Lower lobe of right lung (tissue), 2 donors: ENCODE measurements at regions not wholly inside any gene's neighbourhood (a gene's known extent, or its start where the extent isn't known, plus 50 kb on each side); places are given as distances from the start of the nearest gene placed in this dataset.

Experiments
- ATAC-seq, 2 donors: fragments of 200-7000 bp; cut with Tn5 transposase; one replicate each; pipeline ENCODE4 v1.9.1; 2020 to 2022; ENCODE audit warnings: mild to moderate bottlenecking in 2 of 2, moderate library complexity in 2 of 2
- DNase-seq: peaks from one replicate; pipeline ENCODE4 v3.0.0-alpha.2; 2020
- H3K27ac ChIP-seq: fragments of 200-600 bp; one replicate; pipeline ENCODE4 v1.8.0; 2022
- H3K27me3 ChIP-seq: fragments of 200-600 bp; one replicate; pipeline ENCODE4 v1.8.0; 2022; ENCODE audit warnings: low read depth
- H3K36me3 ChIP-seq: fragments of 200-600 bp; one replicate; pipeline ENCODE4 v1.8.0; 2022; ENCODE audit warnings: mild to moderate bottlenecking
- H3K4me1 ChIP-seq: fragments of 200-600 bp; one replicate; pipeline ENCODE4 v1.8.0; 2022
- H3K4me3 ChIP-seq: fragments of 200-600 bp; one replicate; pipeline ENCODE4 v1.8.0; 2022; ENCODE audit warnings: mild to moderate bottlenecking
- H3K9me3 ChIP-seq: fragments of 200-600 bp; one replicate; pipeline ENCODE4 v1.8.0; 2022
- intact Hi-C: fragments of 100-400 bp; cut with DNase I; formaldehyde crosslinking; loops from one replicate; pipeline ENCODE4 v1.11.0; 2022
- TF ChIP-seq, protein P1 (sequence below): fragments of 200-600 bp; IDR thresholded peaks from one replicate; pipeline ENCODE4 v1.8.0; 2022; ENCODE audit warnings: antibody characterized with exemption, mild to moderate bottlenecking
- donor health status: DM: no; HTN: yes; CAD: no; lungs with severe emphysema.

DNA sequence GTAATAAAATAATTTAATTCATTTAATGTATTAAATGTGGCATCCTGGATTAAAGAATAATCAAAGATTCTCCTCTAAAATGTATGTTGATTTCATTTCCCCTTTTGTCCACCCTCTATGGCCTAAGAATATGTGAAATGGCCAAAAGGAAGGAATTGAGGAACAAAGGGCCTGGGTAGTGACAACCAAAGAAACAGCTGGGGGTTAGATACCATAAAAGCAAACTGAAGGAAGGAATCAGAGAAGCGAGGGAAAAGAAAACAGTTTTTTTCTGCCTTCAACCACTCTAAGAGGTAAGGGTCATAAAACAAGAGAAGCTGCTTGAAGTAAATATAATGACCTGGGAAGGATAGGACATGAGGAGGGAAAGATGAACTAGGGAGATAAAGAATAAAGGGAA is 139.3 kb downstream of the FAM76B start:
- ATAC-seq (no peak), DNase-seq (no peak)
- Histone ChIP-seq H3K36me3 (no peaks in the 10 kb centered on the region), H3K27me3 (no peaks in the 10 kb centered on the region), H3K4me3 (no peak overlapping the region), H3K27ac (no peak overlapping the region), H3K9me3 (no peaks in the 10 kb centered on the region), H3K4me1 (peaks cover 9% of the 10 kb centered on the region)
- intact Hi-C loops: no loop called here
- TF ChIP-seq, protein P1, sequence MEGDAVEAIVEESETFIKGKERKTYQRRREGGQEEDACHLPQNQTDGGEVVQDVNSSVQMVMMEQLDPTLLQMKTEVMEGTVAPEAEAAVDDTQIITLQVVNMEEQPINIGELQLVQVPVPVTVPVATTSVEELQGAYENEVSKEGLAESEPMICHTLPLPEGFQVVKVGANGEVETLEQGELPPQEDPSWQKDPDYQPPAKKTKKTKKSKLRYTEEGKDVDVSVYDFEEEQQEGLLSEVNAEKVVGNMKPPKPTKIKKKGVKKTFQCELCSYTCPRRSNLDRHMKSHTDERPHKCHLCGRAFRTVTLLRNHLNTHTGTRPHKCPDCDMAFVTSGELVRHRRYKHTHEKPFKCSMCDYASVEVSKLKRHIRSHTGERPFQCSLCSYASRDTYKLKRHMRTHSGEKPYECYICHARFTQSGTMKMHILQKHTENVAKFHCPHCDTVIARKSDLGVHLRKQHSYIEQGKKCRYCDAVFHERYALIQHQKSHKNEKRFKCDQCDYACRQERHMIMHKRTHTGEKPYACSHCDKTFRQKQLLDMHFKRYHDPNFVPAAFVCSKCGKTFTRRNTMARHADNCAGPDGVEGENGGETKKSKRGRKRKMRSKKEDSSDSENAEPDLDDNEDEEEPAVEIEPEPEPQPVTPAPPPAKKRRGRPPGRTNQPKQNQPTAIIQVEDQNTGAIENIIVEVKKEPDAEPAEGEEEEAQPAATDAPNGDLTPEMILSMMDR: no peak

DNA sequence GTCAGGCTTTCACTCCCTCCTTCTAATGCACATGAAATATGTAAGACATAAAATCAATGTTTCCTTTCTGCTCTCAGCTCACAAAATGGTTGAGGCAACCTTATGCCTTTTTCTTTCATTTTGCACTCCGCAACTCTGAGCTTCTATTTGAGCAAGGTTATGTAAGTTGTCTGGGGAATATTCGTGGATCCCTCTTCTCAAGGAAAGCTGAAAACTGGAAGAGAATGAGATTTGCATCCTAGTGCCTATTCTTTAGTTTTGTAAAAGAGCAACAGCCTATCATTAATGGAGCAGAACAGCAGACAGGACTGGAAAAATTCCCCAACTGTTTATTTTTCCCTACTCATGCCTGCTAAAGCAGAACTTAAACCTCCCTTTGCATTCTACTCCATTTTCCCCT is 141.7 kb downstream of the FAM76B start:
- ATAC-seq (no peak), DNase-seq (no peak)
- H3K27me3 ChIP-seq: no peaks in the 10 kb centered on the region
- TF ChIP-seq, protein P1: no peak
- H3K9me3 ChIP-seq: no peaks in the 10 kb centered on the region
- H3K36me3 ChIP-seq: no peaks in the 10 kb centered on the region
- peak overlapping the region; percentile 59 for H3K27ac ChIP-seq
- H3K4me1 ChIP-seq: peaks cover 9% of the 10 kb centered on the region
- no peak overlapping the region for H3K4me3 ChIP-seq
- intact Hi-C loops: no loop called here

DNA sequence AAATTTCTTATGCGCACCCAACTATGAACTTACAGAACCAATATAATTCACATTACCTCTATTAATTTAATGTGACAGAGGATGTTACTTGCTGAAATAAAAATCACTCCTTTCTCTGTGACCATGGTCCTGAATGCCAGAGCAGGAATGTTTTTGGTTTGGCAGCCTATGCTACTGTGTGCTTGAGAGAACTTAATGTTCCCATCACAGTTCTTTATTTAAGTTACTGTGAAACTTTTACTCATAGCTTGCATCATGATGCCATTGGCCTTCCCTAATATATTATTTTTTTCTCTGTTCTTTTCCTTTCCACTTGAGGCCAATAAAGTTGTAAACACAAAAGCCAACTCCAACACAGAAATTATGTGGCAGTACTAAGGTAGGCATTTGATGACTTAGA is 142.2 kb downstream of the FAM76B start:
- H3K27me3 ChIP-seq: no peaks in the 10 kb centered on the region
- no peak overlapping the region for H3K4me3 ChIP-seq
- H3K36me3 ChIP-seq: no peaks in the 10 kb centered on the region
- DNase-seq (no peak), ATAC-seq (peak; percentile 32 to 65)
- intact Hi-C loops: no loop called here
- no peak overlapping the region for H3K27ac ChIP-seq
- H3K9me3 ChIP-seq: no peaks in the 10 kb centered on the region
- TF ChIP-seq, protein P1: no peak
- H3K4me1 ChIP-seq: peaks cover 9% of the 10 kb centered on the region

DNA sequence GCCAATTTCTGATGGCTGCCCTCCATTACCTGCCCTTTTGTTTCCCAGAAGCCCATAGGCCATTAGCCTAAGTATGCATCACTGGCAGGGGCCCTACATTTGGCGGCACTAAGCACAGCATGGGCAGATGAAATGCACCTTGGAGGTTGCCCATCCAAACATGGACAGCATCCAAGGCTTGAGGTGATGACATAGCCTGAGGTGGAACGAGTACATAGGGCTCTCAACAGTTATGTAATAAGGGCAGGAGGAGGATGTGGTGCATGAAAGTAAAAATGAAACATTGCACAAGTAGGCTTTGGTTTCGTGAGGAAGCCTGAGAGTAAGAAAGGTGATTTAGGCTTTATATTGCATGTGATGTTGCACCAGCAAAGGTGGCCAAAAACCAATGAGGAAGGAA is 148.1 kb downstream of the FAM76B start:
- H3K4me3 ChIP-seq: no peak overlapping the region
- ATAC-seq (peak; percentile 93 to 94), DNase-seq (peak; percentile 55)
- no peaks in the 10 kb centered on the region for H3K4me1 ChIP-seq
- H3K27me3 ChIP-seq: no peaks in the 10 kb centered on the region
- H3K27ac ChIP-seq: no peak overlapping the region
- H3K36me3 ChIP-seq: no peaks in the 10 kb centered on the region
- no peaks in the 10 kb centered on the region for H3K9me3 ChIP-seq
- TF ChIP-seq, protein P1: no peak
- intact Hi-C loops: no loop called here

DNA sequence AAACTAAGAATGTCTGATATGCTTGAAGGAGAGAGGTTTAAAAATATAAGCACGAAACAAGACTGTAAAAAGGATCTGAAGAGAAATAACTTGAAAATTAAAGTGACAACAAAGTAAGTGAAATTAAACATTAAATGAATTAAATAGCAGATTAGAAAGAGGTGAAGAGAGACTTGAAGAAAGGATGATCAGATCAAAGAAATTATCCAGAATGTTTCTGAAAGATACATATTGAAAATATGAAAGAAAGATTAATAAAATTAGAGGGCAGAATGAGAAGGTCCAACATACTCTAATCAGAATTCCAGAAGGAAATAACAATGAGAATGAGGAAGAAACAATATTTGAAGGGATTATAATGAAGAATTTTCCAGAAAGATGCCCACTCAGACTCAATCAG is 151.1 kb downstream of the FAM76B start:
- intact Hi-C loops: no loop called here
- DNase-seq: no peak
- Histone ChIP-seq H3K27me3 (no peaks in the 10 kb centered on the region), H3K4me3 (no peak overlapping the region), H3K27ac (no peak overlapping the region), H3K4me1 (no peaks in the 10 kb centered on the region), H3K36me3 (no peaks in the 10 kb centered on the region), H3K9me3 (no peaks in the 10 kb centered on the region)
- TF ChIP-seq, protein P1: no peak
- ATAC-seq: no peak
